ENCODE measurements at regions not wholly inside any gene's neighbourhood (a gene's known extent, or its start where the extent isn't known, plus 50 kb on each side); places are given as distances from the start of the nearest gene placed in this dataset.

DNA sequence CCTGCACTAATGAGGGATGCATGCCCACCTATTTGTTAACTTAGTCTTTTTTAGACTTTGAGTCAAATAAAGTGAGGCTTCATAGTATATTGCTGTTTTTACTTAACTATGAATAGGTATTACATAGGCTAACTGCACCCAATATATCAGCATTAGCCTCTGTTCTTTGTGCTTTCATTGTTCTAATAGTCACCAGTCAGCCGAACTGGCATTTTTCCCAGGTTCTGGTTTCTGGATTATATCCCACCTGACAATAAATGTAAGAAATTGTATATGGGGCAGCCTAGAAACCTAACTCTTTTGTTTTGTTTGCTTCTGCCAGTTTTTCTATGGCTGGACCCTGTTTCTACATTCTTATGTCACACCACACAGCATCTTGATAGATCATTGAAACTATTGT, 1672.4 kb upstream of the LRRTM1 start:
- TF ChIP-seq TEAD4 (IDR thresholded peaks at IDR 0.05), result no peak

- TF ChIP-seq EP300 (IDR thresholded peaks at IDR 0.05; ENCODE audit: borderline replicate concordance) (no peak), EGR1 (IDR thresholded peaks at IDR 0.05) (no peak), ZBTB7A (IDR thresholded peaks at IDR 0.05; ENCODE audit: low read depth) (no peak), RAD21 (IDR thresholded peaks at IDR 0.05; ENCODE audit: low read depth) (no peak), TEAD4 (IDR thresholded peaks at IDR 0.05) (no peak), TAF1 (IDR thresholded peaks at IDR 0.05; ENCODE audit: low read depth) (no peak), CEBPB (IDR thresholded peaks at IDR 0.05) (no peak), USF1 (IDR thresholded peaks at IDR 0.05) (no peak), NFIC (IDR thresholded peaks at IDR 0.05) (no peak), YY1 (IDR thresholded peaks at IDR 0.05; ENCODE audit: low read depth) (no peak)
- TF ChIP-seq, protein P1, sequence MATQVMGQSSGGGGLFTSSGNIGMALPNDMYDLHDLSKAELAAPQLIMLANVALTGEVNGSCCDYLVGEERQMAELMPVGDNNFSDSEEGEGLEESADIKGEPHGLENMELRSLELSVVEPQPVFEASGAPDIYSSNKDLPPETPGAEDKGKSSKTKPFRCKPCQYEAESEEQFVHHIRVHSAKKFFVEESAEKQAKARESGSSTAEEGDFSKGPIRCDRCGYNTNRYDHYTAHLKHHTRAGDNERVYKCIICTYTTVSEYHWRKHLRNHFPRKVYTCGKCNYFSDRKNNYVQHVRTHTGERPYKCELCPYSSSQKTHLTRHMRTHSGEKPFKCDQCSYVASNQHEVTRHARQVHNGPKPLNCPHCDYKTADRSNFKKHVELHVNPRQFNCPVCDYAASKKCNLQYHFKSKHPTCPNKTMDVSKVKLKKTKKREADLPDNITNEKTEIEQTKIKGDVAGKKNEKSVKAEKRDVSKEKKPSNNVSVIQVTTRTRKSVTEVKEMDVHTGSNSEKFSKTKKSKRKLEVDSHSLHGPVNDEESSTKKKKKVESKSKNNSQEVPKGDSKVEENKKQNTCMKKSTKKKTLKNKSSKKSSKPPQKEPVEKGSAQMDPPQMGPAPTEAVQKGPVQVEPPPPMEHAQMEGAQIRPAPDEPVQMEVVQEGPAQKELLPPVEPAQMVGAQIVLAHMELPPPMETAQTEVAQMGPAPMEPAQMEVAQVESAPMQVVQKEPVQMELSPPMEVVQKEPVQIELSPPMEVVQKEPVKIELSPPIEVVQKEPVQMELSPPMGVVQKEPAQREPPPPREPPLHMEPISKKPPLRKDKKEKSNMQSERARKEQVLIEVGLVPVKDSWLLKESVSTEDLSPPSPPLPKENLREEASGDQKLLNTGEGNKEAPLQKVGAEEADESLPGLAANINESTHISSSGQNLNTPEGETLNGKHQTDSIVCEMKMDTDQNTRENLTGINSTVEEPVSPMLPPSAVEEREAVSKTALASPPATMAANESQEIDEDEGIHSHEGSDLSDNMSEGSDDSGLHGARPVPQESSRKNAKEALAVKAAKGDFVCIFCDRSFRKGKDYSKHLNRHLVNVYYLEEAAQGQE (IDR thresholded peaks at IDR 0.05; ENCODE audit: low read depth), result no peak
Measured at GRCh38 chr2:81974216-81974615, 1669.7 kb upstream of the LRRTM1 start.

GRCh38 chr2:81942876-81943275, 1638.3 kb upstream of the LRRTM1 start:
- TF ChIP-seq TEAD4 (IDR thresholded peaks at IDR 0.05), result no peak
- no peak for TF ChIP-seq FOXM1 (IDR thresholded peaks at IDR 0.05; ENCODE audit: borderline replicate concordance, low read depth)
- TF ChIP-seq NFIC (IDR thresholded peaks at IDR 0.05), result no peak

DNA sequence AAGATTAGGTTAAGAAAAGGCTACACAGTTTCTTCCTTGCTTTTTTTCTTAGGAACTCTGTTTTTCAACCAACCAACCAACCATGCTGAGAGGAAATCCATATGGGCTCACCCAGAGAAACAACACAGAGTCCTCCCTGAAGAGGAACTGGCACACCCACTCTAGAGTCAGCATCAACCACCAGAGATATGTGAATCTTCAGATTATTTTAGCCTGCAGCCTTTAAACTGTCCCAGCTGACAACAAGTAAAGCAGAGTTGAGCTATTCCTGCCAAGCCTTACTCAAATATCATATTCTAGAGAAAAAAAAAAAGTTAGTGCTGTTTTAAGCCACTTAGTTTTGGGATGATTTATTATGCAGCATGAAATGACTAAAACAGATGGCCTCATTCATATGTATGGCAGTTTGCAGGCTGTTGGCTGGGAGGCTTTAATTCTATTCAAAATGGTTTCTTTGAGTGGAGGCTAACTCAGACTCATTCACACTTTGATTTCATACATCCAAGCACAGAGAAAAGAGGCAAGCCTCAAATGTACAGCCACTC, 1637.7 kb upstream of the LRRTM1 start:
- TF ChIP-seq TCF12 (IDR thresholded peaks at IDR 0.05; ENCODE audit: low read depth) (no peak), MAX (IDR thresholded peaks at IDR 0.05) (no peak), TAF1 (IDR thresholded peaks at IDR 0.05; ENCODE audit: low read depth) (no peak)

- TF ChIP-seq TAF1 (IDR thresholded peaks at IDR 0.05; ENCODE audit: low read depth) (no peak), CEBPB (IDR thresholded peaks at IDR 0.05) (no peak), TEAD4 (IDR thresholded peaks at IDR 0.05) (no peak), NFIC (IDR thresholded peaks at IDR 0.05) (no peak), CREB1 (IDR thresholded peaks at IDR 0.05; ENCODE audit: low read depth) (no peak), MAX (IDR thresholded peaks at IDR 0.05) (no peak), RAD21 (IDR thresholded peaks at IDR 0.05; ENCODE audit: low read depth) (no peak), TCF12 (IDR thresholded peaks at IDR 0.05; ENCODE audit: low read depth) (no peak), USF1 (IDR thresholded peaks at IDR 0.05) (no peak), FOXM1 (IDR thresholded peaks at IDR 0.05; ENCODE audit: borderline replicate concordance, low read depth) (no peak), ZBTB7A (IDR thresholded peaks at IDR 0.05; ENCODE audit: low read depth) (no peak), EGR1 (IDR thresholded peaks at IDR 0.05) (no peak), EP300 (IDR thresholded peaks at IDR 0.05; ENCODE audit: borderline replicate concordance) (no peak), YY1 (IDR thresholded peaks at IDR 0.05; ENCODE audit: low read depth) (no peak)
- TF ChIP-seq, protein P1 (IDR thresholded peaks at IDR 0.05; ENCODE audit: low read depth), result no peak
Measured at GRCh38 chr2:81940266-81940955, 1635.9 kb upstream of the LRRTM1 start.

DNA sequence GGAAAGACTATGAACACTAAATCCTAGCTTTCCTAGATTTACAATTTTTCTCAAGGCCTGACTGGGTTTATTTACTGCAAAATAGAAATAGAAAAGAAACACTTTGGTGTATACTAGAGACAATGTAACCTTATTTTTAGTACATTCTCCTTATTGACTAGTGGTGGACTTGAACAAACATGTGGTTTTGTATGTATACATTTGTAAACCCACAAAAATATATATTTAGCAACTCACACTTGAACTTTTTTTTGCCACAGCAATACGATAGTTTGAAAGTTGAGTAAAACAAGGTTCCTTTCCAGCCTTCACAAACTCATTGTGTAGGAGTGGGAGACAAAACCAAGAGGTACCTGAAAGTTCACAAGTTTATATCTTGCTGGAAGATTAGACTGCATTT, 1633.4 kb upstream of the LRRTM1 start:
- no peak for TF ChIP-seq RAD21 (IDR thresholded peaks at IDR 0.05; ENCODE audit: low read depth)
- no peak for TF ChIP-seq EP300 (IDR thresholded peaks at IDR 0.05; ENCODE audit: borderline replicate concordance)
- TF ChIP-seq USF1 (IDR thresholded peaks at IDR 0.05), result no peak
- no peak for TF ChIP-seq CEBPB (IDR thresholded peaks at IDR 0.05)
- TF ChIP-seq TEAD4 (IDR thresholded peaks at IDR 0.05), result no peak
- no peak for TF ChIP-seq EGR1 (IDR thresholded peaks at IDR 0.05)
- no peak for TF ChIP-seq ZBTB7A (IDR thresholded peaks at IDR 0.05; ENCODE audit: low read depth)
- TF ChIP-seq YY1 (IDR thresholded peaks at IDR 0.05; ENCODE audit: low read depth), result no peak
- TF ChIP-seq CREB1 (IDR thresholded peaks at IDR 0.05; ENCODE audit: low read depth), result no peak
- no peak for TF ChIP-seq TCF12 (IDR thresholded peaks at IDR 0.05; ENCODE audit: low read depth)
- TF ChIP-seq, protein P1 (IDR thresholded peaks at IDR 0.05; ENCODE audit: low read depth), result no peak
- TF ChIP-seq NFIC (IDR thresholded peaks at IDR 0.05), result no peak
- no peak for TF ChIP-seq MAX (IDR thresholded peaks at IDR 0.05)
- TF ChIP-seq TAF1 (IDR thresholded peaks at IDR 0.05; ENCODE audit: low read depth), result no peak
- no peak for TF ChIP-seq FOXM1 (IDR thresholded peaks at IDR 0.05; ENCODE audit: borderline replicate concordance, low read depth)
